ENCODE measurements at regions not wholly inside any gene's neighbourhood (a gene's known extent, or its start where the extent isn't known, plus 50 kb on each side); places are given as distances from the start of the nearest gene placed in this dataset.

GRCh38 chr6:14834851-14835530, 410.9 kb upstream of the JARID2 start:
- no peak for TF ChIP-seq EZH2 (optimal IDR thresholded peaks at IDR 0.05; ENCODE audit: low read depth, low read length)
- TF ChIP-seq CTCF (IDR thresholded peaks at IDR 0.05; ENCODE audit: low read length): no peak
- no peak for TF ChIP-seq EZH2phosphoT487 (IDR thresholded peaks at IDR 0.05; ENCODE audit: low read length)

Measured in MM.1S (cell line).